Transverse colon (tissue), 4 donors: ENCODE measurements at regions not wholly inside any gene's neighbourhood (a gene's known extent, or its start where the extent isn't known, plus 50 kb on each side); places are given as distances from the start of the nearest gene placed in this dataset.
"Not testable (repeated sequence)": the region's sequence is repeated elsewhere in the genome, so short reads cannot be mapped to it uniquely, and the experiment has no call there.

Source experiments
- DNase-seq: peaks from one replicate; pipeline ENCODE4 v3.0.0-alpha.2; 2019
- H3K27ac ChIP-seq, 4 donors: fragments of 200-600 bp; sonication (generic); 2 replicates each; pipeline ENCODE4 v1.5.1; 2016 to 2018; ENCODE audit warnings: inconsistent platforms in 4 of 4
- H3K27me3 ChIP-seq: fragments of 200-600 bp; sonication (generic); 2 replicates; pipeline ENCODE4 v1.5.1; 2017; ENCODE audit warnings: inconsistent platforms
- H3K36me3 ChIP-seq, 4 donors: fragments of 200-600 bp; sonication (generic); 2 replicates each; pipeline ENCODE4 v1.5.1; 2017 to 2019; ENCODE audit warnings: inconsistent platforms in 4 of 4
- H3K4me1 ChIP-seq, 4 donors: fragments of 200-600 bp; sonication (generic); 2 replicates each; pipeline ENCODE4 v1.5.1; 2017 to 2020; ENCODE audit warnings: inconsistent platforms in 4 of 4
- H3K4me3 ChIP-seq, 4 donors: fragments of 200-600 bp; sonication (generic); 1 replicate in 1 of 4; 2 replicates in 3 of 4; pipeline versions ENCODE4 v1.5.1 to v1.6.1; 2017 to 2019; ENCODE audit warnings: inconsistent platforms in 4 of 4
- H3K9me3 ChIP-seq, 2 donors: fragments of 200-600 bp; sonication (generic); 2 replicates each; pipeline ENCODE4 v1.5.1; 2017 to 2019; ENCODE audit warnings: inconsistent platforms in 2 of 2
- EP300 ChIP-seq: sonication (generic); formaldehyde crosslinking; IDR thresholded peaks from one replicate; pipeline ENCODE4 v1.6.1; 2017; ENCODE audit warnings: antibody characterized with exemption, low read depth
- POLR2A ChIP-seq: fragments of 450-650 bp; IDR thresholded peaks from one replicate; pipeline ENCODE4 v1.6.1; 2016; ENCODE audit warnings: antibody characterized with exemption, mild to moderate bottlenecking, moderate library complexity
- POLR2AphosphoS5 ChIP-seq, 3 donors: sonication (generic); formaldehyde crosslinking; IDR thresholded peaks; one replicate each; pipeline ENCODE4 v1.6.1; 2016; ENCODE audit warnings: antibody characterized with exemption in 3 of 3
- WGBS, 2 donors: methylation state at CpG; one replicate each; pipeline ENCODE4 v1.1.5; 2018; ENCODE audit warnings: low coverage in 1 of 2; 5-methylcytosine and 5-hydroxymethylcytosine counted together
- in situ Hi-C, 4 donors: fragments of 200-750 bp; cut with MboI; loops; one replicate each; pipeline versions ENCODE4 v1.15.0 to v1.15.1; 2017; ENCODE audit warnings: low sequenced_read_pairs in 3 of 4, low pct_ligation_motif_present in 1 of 4, low pct_unique_long_range_greater_than_20kb in 1 of 4
- intact Hi-C: fragments of 100-400 bp; cut with DNase I; formaldehyde crosslinking; loops from one replicate; pipeline ENCODE4 v1.15.1; 2023; ENCODE audit warnings: low total_unique reads
- TF ChIP-seq, protein P1 (sequence below), 5 experiments: fragments of 200-600 bp in 3 of 5; fragments of 450-650 bp in 2 of 5; sonication (generic) in 3 of 5; IDR thresholded peaks; 1 replicate in 2 of 5; 2 replicates in 3 of 5; pipeline ENCODE4 v1.5.1; 2016 to 2017; ENCODE audit warnings: antibody characterized with exemption in 5 of 5, inconsistent platforms in 3 of 5, mild to moderate bottlenecking in 2 of 5, moderate library complexity in 1 of 5

DNA sequence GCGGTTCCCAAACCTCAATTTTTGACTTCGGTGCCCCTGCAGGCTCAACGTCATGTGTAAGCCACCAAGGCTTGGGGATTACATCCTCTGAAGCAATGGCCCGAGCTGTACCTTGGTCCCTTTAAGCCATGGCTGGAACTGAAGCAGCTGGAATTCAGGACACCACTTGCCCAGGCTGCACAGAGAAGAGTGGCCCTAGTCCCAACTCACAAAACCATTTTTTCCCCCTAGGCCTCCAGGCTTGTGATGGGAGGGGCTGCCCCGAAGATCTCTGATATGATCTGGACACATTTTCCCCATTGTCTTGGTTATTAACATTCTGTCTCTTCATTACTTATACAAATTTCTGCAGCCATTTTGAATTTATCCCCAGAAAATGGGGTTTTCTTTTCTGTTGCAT lies 233.3 kb upstream of the ADGRL4 start:
- Histone ChIP-seq H3K4me3 (no peak overlapping the region), H3K36me3 (no peaks in the 10 kb centered on the region), H3K27ac (no peak overlapping the region), H3K27me3 (no peaks in the 10 kb centered on the region), H3K9me3 (no peaks in the 10 kb centered on the region), H3K4me1 (no peaks in the 10 kb centered on the region)
- DNase-seq, result no peak
- 89 to 90% methylated on average over 5 of the region's 5 CpGs for WGBS, 2 donors
- intact Hi-C loops, result loop anchor here (10.0 kb wide), 2 partner anchors 1225 to 1615 kb away; no protein-coding TSS in a partner anchor
- TF ChIP-seq POLR2A, result no peak
- in situ Hi-C loops, result no loop called here

DNA sequence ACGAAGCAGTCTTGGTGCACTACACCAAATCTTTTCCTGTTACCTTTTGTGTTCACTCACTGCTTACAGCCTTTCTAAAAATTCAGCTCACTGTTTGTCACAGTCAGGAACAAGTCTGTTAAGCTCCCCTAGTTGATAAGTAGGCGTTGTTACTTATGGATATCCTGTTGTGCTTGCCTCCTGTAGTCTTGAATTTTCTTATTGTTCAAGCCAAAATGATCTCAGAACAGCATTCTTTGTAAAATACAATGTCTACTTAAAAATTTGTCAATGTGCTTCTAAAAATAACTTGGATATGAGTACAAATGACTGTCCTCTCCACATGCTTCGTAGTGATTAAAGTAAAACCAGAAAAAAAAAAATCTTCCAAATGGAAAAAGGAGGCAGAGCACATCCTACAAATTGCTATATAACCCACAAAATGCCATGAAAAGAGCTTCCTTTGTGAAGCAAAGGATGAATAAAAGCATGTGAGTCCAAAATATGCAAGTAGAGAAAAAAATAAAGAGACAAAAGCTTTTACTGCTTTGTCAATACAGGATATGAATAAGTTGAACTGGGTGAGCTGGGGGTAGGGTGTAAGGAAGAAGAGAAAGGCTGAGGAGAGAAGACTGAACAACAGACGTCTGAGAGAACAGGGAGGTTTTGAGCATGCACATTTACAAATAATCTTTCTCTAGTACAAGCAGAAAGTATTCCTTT lies 228.9 kb upstream of the ADGRL4 start:
- H3K27me3 ChIP-seq, result no peaks in the 10 kb centered on the region
- WGBS, 2 donors, result 28 to 37% methylated on average over 4 of the region's 4 CpGs
- no peak for TF ChIP-seq POLR2AphosphoS5 (IDR thresholded peaks at IDR 0.05)
- TF ChIP-seq EP300, result no peak
- TF ChIP-seq POLR2A, result no peak
- TF ChIP-seq, protein P1, sequence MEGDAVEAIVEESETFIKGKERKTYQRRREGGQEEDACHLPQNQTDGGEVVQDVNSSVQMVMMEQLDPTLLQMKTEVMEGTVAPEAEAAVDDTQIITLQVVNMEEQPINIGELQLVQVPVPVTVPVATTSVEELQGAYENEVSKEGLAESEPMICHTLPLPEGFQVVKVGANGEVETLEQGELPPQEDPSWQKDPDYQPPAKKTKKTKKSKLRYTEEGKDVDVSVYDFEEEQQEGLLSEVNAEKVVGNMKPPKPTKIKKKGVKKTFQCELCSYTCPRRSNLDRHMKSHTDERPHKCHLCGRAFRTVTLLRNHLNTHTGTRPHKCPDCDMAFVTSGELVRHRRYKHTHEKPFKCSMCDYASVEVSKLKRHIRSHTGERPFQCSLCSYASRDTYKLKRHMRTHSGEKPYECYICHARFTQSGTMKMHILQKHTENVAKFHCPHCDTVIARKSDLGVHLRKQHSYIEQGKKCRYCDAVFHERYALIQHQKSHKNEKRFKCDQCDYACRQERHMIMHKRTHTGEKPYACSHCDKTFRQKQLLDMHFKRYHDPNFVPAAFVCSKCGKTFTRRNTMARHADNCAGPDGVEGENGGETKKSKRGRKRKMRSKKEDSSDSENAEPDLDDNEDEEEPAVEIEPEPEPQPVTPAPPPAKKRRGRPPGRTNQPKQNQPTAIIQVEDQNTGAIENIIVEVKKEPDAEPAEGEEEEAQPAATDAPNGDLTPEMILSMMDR (IDR thresholded peaks at IDR 0.05), result no peak
- no peaks in the 10 kb centered on the region for H3K9me3 ChIP-seq
- no peak overlapping the region for H3K4me3 ChIP-seq
- no peaks in the 10 kb centered on the region for H3K4me1 ChIP-seq
- no peak for DNase-seq
- H3K27ac ChIP-seq, result no peak overlapping the region
- intact Hi-C loops, result loop anchor here (10.0 kb wide), 2 partner anchors 1229 to 1611 kb away; no protein-coding TSS in a partner anchor
- in situ Hi-C loops, result no loop called here
- H3K36me3 ChIP-seq, result no peaks in the 10 kb centered on the region

GRCh38 chr1:79232818-79233217 lies 226.3 kb upstream of the ADGRL4 start:
- Histone ChIP-seq H3K27me3 (no peaks in the 10 kb centered on the region), H3K27ac (no peak overlapping the region), H3K36me3 (no peaks in the 10 kb centered on the region), H3K9me3 (no peaks in the 10 kb centered on the region), H3K4me3 (no peak overlapping the region), H3K4me1 (no peaks in the 10 kb centered on the region)
- in situ Hi-C loops, result no loop called here
- DNase-seq, result no peak
- TF ChIP-seq POLR2A (no peak), EP300 (no peak), POLR2AphosphoS5 (IDR thresholded peaks at IDR 0.05) (no peak)
- TF ChIP-seq, protein P1 (IDR thresholded peaks at IDR 0.05), result no peak
- intact Hi-C loops, result loop anchor here (10.0 kb wide), 2 partner anchors 1232 to 1608 kb away; no protein-coding TSS in a partner anchor

DNA sequence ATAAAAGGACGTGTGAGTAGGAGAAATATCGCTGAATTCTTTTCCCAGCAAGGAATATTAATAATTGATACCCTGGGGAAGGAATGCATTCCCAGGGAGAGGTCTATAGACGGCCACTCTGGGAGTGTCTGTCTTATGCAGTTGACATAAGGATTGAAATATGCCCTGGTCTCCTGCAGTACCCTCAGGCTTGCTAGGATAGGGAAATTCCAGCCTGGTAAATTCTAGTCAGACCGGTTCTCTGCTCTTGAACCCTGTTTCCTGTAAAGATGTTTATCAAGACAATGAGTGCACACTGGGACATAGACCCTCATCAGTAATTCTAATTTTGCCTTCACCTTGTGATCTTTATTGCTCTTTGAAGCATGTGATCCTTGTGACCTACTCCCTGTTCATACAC lies 224.2 kb upstream of the ADGRL4 start:
- intact Hi-C loops, result loop anchor here (10.0 kb wide), 2 partner anchors 1234 to 1606 kb away; no protein-coding TSS in a partner anchor
- H3K4me3 ChIP-seq, H3K27me3 ChIP-seq, H3K4me1 ChIP-seq, H3K9me3 ChIP-seq, DNase-seq, H3K36me3 ChIP-seq, H3K27ac ChIP-seq, in situ Hi-C loops: not testable (repeated sequence)
- WGBS, 2 donors, result 64 to 74% methylated on average over 4 of the region's 4 CpGs

GRCh38 chr1:79226963-79227362 lies 220.4 kb upstream of the ADGRL4 start:
- 62 to 77% methylated on average over 2 of the region's 2 CpGs for WGBS, 2 donors
- intact Hi-C loops, result no loop called here
- Histone ChIP-seq H3K9me3 (no peaks in the 10 kb centered on the region), H3K36me3 (no peaks in the 10 kb centered on the region), H3K4me3 (no peak overlapping the region), H3K27me3 (no peaks in the 10 kb centered on the region), H3K27ac (no peak overlapping the region), H3K4me1 (no peaks in the 10 kb centered on the region)
- in situ Hi-C loops, result no loop called here
- TF ChIP-seq EP300 (no peak), POLR2AphosphoS5 (IDR thresholded peaks at IDR 0.05) (no peak), POLR2A (no peak)
- TF ChIP-seq, protein P1 (IDR thresholded peaks at IDR 0.05), result no peak
- no peak for DNase-seq
